Upper lobe of right lung (tissue), 1 donor: ENCODE measurements at regions not wholly inside any gene's neighbourhood (a gene's known extent, or its start where the extent isn't known, plus 50 kb on each side); places are given as distances from the start of the nearest gene placed in this dataset.

Experiments
- ATAC-seq: fragments of 200-7000 bp; cut with Tn5 transposase; one replicate; pipeline ENCODE4 v1.9.1; 2020; ENCODE audit warnings: mild to moderate bottlenecking, moderate library complexity
- DNase-seq: peaks from one replicate; pipeline ENCODE4 v3.0.0-alpha.2; 2020
- H3K27ac ChIP-seq: fragments of 200-600 bp; one replicate; pipeline ENCODE4 v1.8.0; 2022
- H3K27me3 ChIP-seq: fragments of 200-600 bp; one replicate; pipeline ENCODE4 v1.8.0; 2022; ENCODE audit warnings: mild to moderate bottlenecking
- H3K36me3 ChIP-seq: fragments of 200-600 bp; one replicate; pipeline ENCODE4 v1.8.0; 2022
- H3K4me1 ChIP-seq: fragments of 200-600 bp; one replicate; pipeline ENCODE4 v1.8.0; 2022
- H3K4me3 ChIP-seq: fragments of 200-600 bp; one replicate; pipeline ENCODE4 v1.8.0; 2022; ENCODE audit warnings: mild to moderate bottlenecking
- H3K9me3 ChIP-seq: fragments of 200-600 bp; one replicate; pipeline ENCODE4 v1.8.0; 2022
- CTCF ChIP-seq: fragments of 200-600 bp; IDR thresholded peaks from one replicate; pipeline ENCODE4 v1.8.0; 2022; ENCODE audit warnings: antibody characterized with exemption
- intact Hi-C: fragments of 100-400 bp; cut with DNase I; formaldehyde crosslinking; loops from one replicate; pipeline ENCODE4 v1.11.0; 2022
- donor health status: DM: no; HTN: yes; CAD: no; lungs with severe emphysema.

GRCh38 chr17:12358477-12358876 is 307.2 kb upstream of the MYOCD start:
- Histone ChIP-seq H3K36me3 (no peaks in the 10 kb centered on the region), H3K4me3 (no peak overlapping the region), H3K27ac (no peak overlapping the region), H3K4me1 (no peaks in the 10 kb centered on the region), H3K27me3 (no peaks in the 10 kb centered on the region), H3K9me3 (no peaks in the 10 kb centered on the region)
- no peak for DNase-seq
- ATAC-seq = peak; percentile 65
- intact Hi-C loops = no loop called here
- no peak for TF ChIP-seq CTCF

- H3K27me3 ChIP-seq = no peaks in the 10 kb centered on the region
- no peaks in the 10 kb centered on the region for H3K9me3 ChIP-seq
- ATAC-seq (no peak), DNase-seq (no peak)
- no peak overlapping the region for H3K27ac ChIP-seq
- intact Hi-C loops = no loop called here
- no peak for TF ChIP-seq CTCF
- no peak overlapping the region for H3K4me3 ChIP-seq
- no peaks in the 10 kb centered on the region for H3K4me1 ChIP-seq
- no peaks in the 10 kb centered on the region for H3K36me3 ChIP-seq
Observed at GRCh38 chr17:12362853-12363455, 302.7 kb upstream of the MYOCD start.

- Histone ChIP-seq H3K27ac (no peak overlapping the region), H3K9me3 (no peaks in the 10 kb centered on the region), H3K27me3 (no peaks in the 10 kb centered on the region), H3K4me3 (no peak overlapping the region), H3K36me3 (no peaks in the 10 kb centered on the region), H3K4me1 (no peaks in the 10 kb centered on the region)
- intact Hi-C loops = no loop called here
- ATAC-seq (no peak), DNase-seq (no peak)
- no peak for TF ChIP-seq CTCF
Observed at GRCh38 chr17:12365805-12366204, 299.9 kb upstream of the MYOCD start.

- intact Hi-C loops = no loop called here
- Histone ChIP-seq H3K27me3 (no peaks in the 10 kb centered on the region), H3K4me3 (no peak overlapping the region), H3K4me1 (no peaks in the 10 kb centered on the region), H3K27ac (no peak overlapping the region), H3K36me3 (no peaks in the 10 kb centered on the region), H3K9me3 (no peaks in the 10 kb centered on the region)
- TF ChIP-seq CTCF = no peak
- no peak for DNase-seq
- ATAC-seq = no peak
Observed at GRCh38 chr17:12369065-12369464, 296.6 kb upstream of the MYOCD start.

- Histone ChIP-seq H3K9me3 (no peaks in the 10 kb centered on the region), H3K4me3 (no peak overlapping the region), H3K4me1 (no peaks in the 10 kb centered on the region), H3K36me3 (no peaks in the 10 kb centered on the region), H3K27ac (no peak overlapping the region), H3K27me3 (no peaks in the 10 kb centered on the region)
- DNase-seq (no peak), ATAC-seq (no peak)
- intact Hi-C loops = no loop called here
- TF ChIP-seq CTCF = no peak
Observed at GRCh38 chr17:12376276-12376675, 289.4 kb upstream of the MYOCD start.

GRCh38 chr17:12386225-12386624 is 279.5 kb upstream of the MYOCD start:
- no peak for ATAC-seq
- intact Hi-C loops = no loop called here
- Histone ChIP-seq H3K4me1 (no peaks in the 10 kb centered on the region), H3K27ac (no peak overlapping the region), H3K36me3 (no peaks in the 10 kb centered on the region), H3K9me3 (no peaks in the 10 kb centered on the region), H3K4me3 (no peak overlapping the region), H3K27me3 (no peaks in the 10 kb centered on the region)
- no peak for TF ChIP-seq CTCF
- no peak for DNase-seq
